BLaER1 treated with 17β-estradiol and CSF1 and Interleukin-3, amounts not matched to agents 10 nM and 100 nM (cell line): ENCODE measurements at regions not wholly inside any gene's neighbourhood (a gene's known extent, or its start where the extent isn't known, plus 50 kb on each side); places are given as distances from the start of the nearest gene placed in this dataset.

Source experiments
- H3K27ac ChIP-seq, 11 experiments: shearing (Covaris generic); formaldehyde crosslinking; 2 replicates each; pipeline ENCODE4 v1.8.1; 2022
- H3K27me3 ChIP-seq, 11 experiments: shearing (Covaris generic); formaldehyde crosslinking; 2 replicates each; pipeline ENCODE4 v1.8.1; 2022
- H3K36me3 ChIP-seq, 11 experiments: shearing (Covaris generic); formaldehyde crosslinking; 2 replicates each; pipeline ENCODE4 v1.8.1; 2022
- H3K4me1 ChIP-seq, 10 experiments: shearing (Covaris generic); formaldehyde crosslinking; 2 replicates each; pipeline ENCODE4 v1.8.1; 2022
- H3K4me2 ChIP-seq, 11 experiments: shearing (Covaris generic); formaldehyde crosslinking; 2 replicates each; pipeline ENCODE4 v1.8.1; 2022
- H3K4me3 ChIP-seq, 10 experiments: shearing (Covaris generic); formaldehyde crosslinking; 2 replicates each; pipeline ENCODE4 v1.8.1; 2022
- H3K9ac ChIP-seq, 11 experiments: shearing (Covaris generic); formaldehyde crosslinking; 2 replicates each; pipeline ENCODE4 v1.8.1; 2022
- H3K9me3 ChIP-seq, 11 experiments: shearing (Covaris generic); formaldehyde crosslinking; replicated peaks in 1 of 11; 2 replicates each; pipeline ENCODE4 v1.8.1; 2022
- H4K20me1 ChIP-seq, 11 experiments: shearing (Covaris generic); formaldehyde crosslinking; 2 replicates each; pipeline ENCODE4 v1.8.1; 2022
- Cebpa-rat ChIP-seq, 11 experiments: shearing (Covaris generic); IDR thresholded peaks; 2 replicates each; pipeline ENCODE4 v1.8.1; 2022

GRCh38 chr2:37782721-37783371 is 111.4 kb upstream of the CDC42EP3 start:
- Histone ChIP-seq H4K20me1 (no peaks in the 10 kb centered on the region), H3K4me2 (no peak overlapping the region), H3K27ac (no peak overlapping the region), H3K9me3 (peaks cover 12 to 26% (median 19%) of the 10 kb centered on the region in 11 experiments), H3K4me1 (peaks cover 0 to 16% (median 0%) of the 10 kb centered on the region in 10 experiments; a peak in 5 of 20 replicates), H3K27me3 (no peaks in the 10 kb centered on the region), H3K9ac (no peak overlapping the region), H3K4me3 (no peak overlapping the region), H3K36me3 (peaks cover 0 to 7% (median 0%) of the 10 kb centered on the region in 11 experiments; a peak in 1 of 22 replicates)
- no peak for TF ChIP-seq Cebpa-rat (IDR thresholded peaks at IDR 0.05)

DNA sequence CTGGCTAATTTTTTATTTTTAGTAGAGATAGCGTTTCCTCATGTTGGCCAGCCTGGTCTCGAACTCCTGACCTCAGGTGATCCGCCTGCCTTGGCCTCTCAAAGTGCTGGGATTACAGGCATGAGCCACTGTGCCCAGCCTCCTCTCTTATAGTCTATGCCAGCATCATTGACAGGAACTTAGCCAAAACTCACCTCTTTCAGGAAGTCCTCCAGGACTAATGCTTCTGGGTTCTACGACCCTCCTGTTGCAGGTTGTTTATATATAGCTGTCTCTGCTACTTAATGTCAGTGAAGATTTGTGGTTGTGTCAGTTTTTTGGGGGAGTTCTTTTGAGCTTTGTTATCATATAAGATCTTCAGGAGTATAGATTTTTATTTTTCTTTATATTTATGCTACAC is 112.1 kb upstream of the CDC42EP3 start:
- H3K27ac ChIP-seq, result no peak overlapping the region

GRCh38 chr2:37784071-37784758 is 112.8 kb upstream of the CDC42EP3 start:
- H3K9me3 ChIP-seq, result peaks cover 25 to 37% (median 33%) of the 10 kb centered on the region in 11 experiments
- peaks cover 0 to 16% (median 0%) of the 10 kb centered on the region in 10 experiments; a peak in 5 of 20 replicates for H3K4me1 ChIP-seq
- no peaks in the 10 kb centered on the region for H3K27me3 ChIP-seq
- no peak for TF ChIP-seq Cebpa-rat (IDR thresholded peaks at IDR 0.05)
- H3K4me3 ChIP-seq, result no peak overlapping the region
- no peak overlapping the region for H3K9ac ChIP-seq
- no peak overlapping the region for H3K4me2 ChIP-seq
- no peak overlapping the region for H3K27ac ChIP-seq
- peaks cover 0 to 7% (median 0%) of the 10 kb centered on the region in 11 experiments; a peak in 1 of 22 replicates for H3K36me3 ChIP-seq
- H4K20me1 ChIP-seq, result no peaks in the 10 kb centered on the region

More for the DNA sequence above, 112.1 kb upstream of the CDC42EP3 start:
- Histone ChIP-seq H3K4me3 (no peak overlapping the region), H3K4me2 (no peak overlapping the region), H3K4me1 (peaks cover 0 to 16% (median 0%) of the 10 kb centered on the region in 10 experiments; a peak in 5 of 20 replicates), H4K20me1 (no peaks in the 10 kb centered on the region), H3K27me3 (no peaks in the 10 kb centered on the region), H3K36me3 (peaks cover 0 to 7% (median 0%) of the 10 kb centered on the region in 11 experiments; a peak in 1 of 22 replicates), H3K9me3 (peaks cover 19 to 31% (median 26%) of the 10 kb centered on the region in 11 experiments), H3K9ac (no peak overlapping the region)
- TF ChIP-seq Cebpa-rat (IDR thresholded peaks at IDR 0.05), result no peak

- Histone ChIP-seq H3K4me1 (peaks cover 0 to 13% (median 0%) of the 10 kb centered on the region in 10 experiments; a peak in 8 of 20 replicates), H3K4me3 (no peak overlapping the region), H4K20me1 (no peaks in the 10 kb centered on the region), H3K36me3 (peaks cover 0 to 7% (median 0%) of the 10 kb centered on the region in 11 experiments; a peak in 1 of 22 replicates), H3K27ac (no peak overlapping the region), H3K9me3 (peaks cover 26 to 43% (median 36%) of the 10 kb centered on the region in 11 experiments), H3K9ac (no peak overlapping the region), H3K27me3 (no peaks in the 10 kb centered on the region), H3K4me2 (no peak overlapping the region)
- TF ChIP-seq Cebpa-rat (IDR thresholded peaks at IDR 0.05), result no peak
Observed at GRCh38 chr2:37784759-37785149, 113.3 kb upstream of the CDC42EP3 start.

DNA sequence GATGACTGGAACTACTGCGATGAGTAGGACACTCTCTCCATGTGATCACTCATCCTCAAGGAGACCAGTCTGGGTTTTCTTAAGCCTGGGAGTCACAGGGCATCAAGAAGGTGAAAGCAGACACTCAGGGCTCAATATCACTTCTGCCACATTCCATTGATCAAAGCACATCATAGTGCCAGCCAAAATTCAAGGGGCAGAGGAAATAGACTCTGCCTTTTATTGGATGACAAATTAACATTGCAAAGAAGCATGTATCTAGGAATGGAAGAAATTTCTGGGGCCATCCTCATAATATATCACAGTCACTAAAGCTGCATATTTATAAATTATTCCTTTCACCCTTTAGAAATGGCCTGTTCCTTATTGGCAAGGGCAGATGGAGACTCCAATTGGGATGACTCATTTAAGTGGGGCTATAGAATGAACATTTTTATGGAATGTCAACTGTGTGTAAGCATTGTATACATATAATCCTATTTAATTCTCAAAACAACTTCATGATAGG is 114.8 kb upstream of the CDC42EP3 start:
- Histone ChIP-seq H3K4me1 (peaks cover 0 to 10% (median 0%) of the 10 kb centered on the region in 10 experiments; a peak in 6 of 20 replicates), H3K27ac (no peak overlapping the region), H3K36me3 (peaks cover 0 to 7% (median 0%) of the 10 kb centered on the region in 11 experiments; a peak in 1 of 22 replicates), H3K27me3 (no peaks in the 10 kb centered on the region), H4K20me1 (no peaks in the 10 kb centered on the region), H3K9me3 (peaks cover 26 to 43% (median 36%) of the 10 kb centered on the region in 11 experiments), H3K9ac (no peak overlapping the region), H3K4me3 (no peak overlapping the region), H3K4me2 (no peak overlapping the region)
- TF ChIP-seq Cebpa-rat (IDR thresholded peaks at IDR 0.05), result no peak

DNA sequence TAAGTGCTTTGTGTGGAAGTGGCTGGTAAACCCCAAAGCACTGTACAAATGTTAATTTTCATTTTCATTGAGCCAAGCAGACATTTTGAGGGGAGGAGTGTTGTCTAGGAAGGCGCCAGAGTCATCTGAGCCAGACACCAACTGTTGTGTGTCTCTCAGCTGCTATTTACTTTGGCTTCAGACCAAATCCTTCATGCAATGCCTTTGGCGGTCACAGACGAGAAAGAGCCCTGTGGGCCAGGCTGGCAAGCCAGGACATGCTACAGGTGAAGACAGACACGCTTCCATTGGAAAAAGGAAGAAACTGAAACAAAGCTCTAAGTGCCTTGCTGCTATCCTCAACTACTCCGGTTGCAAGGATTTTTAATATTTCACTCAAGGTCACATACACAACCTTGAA is 115.4 kb upstream of the CDC42EP3 start:
- Histone ChIP-seq H3K4me1 (peaks cover 0 to 10% (median 0%) of the 10 kb centered on the region in 10 experiments; a peak in 6 of 20 replicates), H3K4me3 (no peak overlapping the region), H3K27me3 (no peaks in the 10 kb centered on the region), H3K27ac (no peak overlapping the region), H3K4me2 (no peak overlapping the region), H3K9me3 (peaks cover 26 to 49% (median 36%) of the 10 kb centered on the region in 11 experiments), H3K36me3 (peaks cover 0 to 7% (median 0%) of the 10 kb centered on the region in 11 experiments; a peak in 1 of 22 replicates), H4K20me1 (no peaks in the 10 kb centered on the region), H3K9ac (no peak overlapping the region)
- TF ChIP-seq Cebpa-rat (IDR thresholded peaks at IDR 0.05), result no peak

DNA sequence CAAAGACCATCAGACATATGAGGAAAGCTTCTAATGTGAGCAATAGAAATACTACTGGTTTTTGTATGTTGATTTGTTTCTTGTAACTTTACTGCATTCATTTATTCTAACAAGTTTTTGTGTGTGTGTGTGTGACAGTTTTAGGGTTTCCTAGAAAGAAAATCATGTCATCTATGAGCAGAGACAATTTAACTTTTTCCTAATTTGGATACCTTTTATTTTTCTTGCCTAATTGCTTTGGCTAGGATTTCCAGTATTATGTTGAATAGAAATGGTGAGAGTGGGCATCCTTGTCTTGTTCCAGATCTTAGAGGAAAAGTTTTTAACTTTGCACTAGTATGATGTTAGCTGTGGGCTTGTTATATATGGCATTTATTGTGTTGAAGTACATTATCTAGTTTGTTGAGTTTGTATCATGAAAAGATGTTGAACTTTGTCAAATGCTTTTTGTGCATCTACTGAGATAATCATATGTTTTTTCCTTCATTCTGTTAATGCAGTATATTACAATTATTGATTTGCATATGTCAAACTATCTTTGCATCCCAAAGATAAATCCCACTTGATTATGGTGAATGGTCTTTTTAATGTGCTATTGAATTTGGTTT is 117.3 kb upstream of the CDC42EP3 start:
- H3K9me3 ChIP-seq, result peaks cover 26 to 67% (median 42%) of the 10 kb centered on the region in 11 experiments
- no peak overlapping the region; a peak in 1 of 20 replicates for H3K4me3 ChIP-seq
- no peak overlapping the region for H3K4me2 ChIP-seq
- H3K4me1 ChIP-seq, result peaks cover 0 to 10% (median 2%) of the 10 kb centered on the region in 10 experiments; a peak in 14 of 20 replicates
- no peak for TF ChIP-seq Cebpa-rat (IDR thresholded peaks at IDR 0.05)
- H3K27me3 ChIP-seq, result no peaks in the 10 kb centered on the region
- H3K9ac ChIP-seq, result no peak overlapping the region
- peaks cover 0 to 7% (median 0%) of the 10 kb centered on the region in 11 experiments; a peak in 1 of 22 replicates for H3K36me3 ChIP-seq
- no peaks in the 10 kb centered on the region for H4K20me1 ChIP-seq
- no peak overlapping the region for H3K27ac ChIP-seq

DNA sequence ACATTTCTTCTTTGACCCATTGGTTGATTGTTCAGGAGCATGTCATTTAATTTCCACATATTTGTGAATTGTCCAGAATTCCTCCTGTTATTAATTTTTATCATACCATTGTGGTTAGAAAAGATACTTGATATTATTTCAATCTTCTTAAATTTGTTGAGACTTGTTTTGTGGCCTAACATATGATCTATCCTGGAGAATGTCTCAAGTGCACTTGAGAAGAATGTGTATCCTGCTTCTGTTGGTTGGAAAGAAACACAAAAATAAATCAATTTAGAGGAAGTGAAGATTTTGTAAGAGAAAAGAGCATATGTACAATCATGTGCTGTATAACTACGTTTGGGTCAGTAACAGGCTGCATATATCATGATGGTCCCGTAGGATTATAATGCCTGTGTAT is 118.6 kb upstream of the CDC42EP3 start:
- Histone ChIP-seq H3K9me3 (peaks cover 26 to 75% (median 42%) of the 10 kb centered on the region in 11 experiments), H3K27me3 (no peaks in the 10 kb centered on the region), H3K4me3 (no peak overlapping the region), H3K4me1 (peaks cover 0 to 18% (median 9%) of the 10 kb centered on the region in 10 experiments; a peak in 16 of 20 replicates), H3K9ac (no peak overlapping the region), H3K4me2 (peak overlapping the region in 3 of 11 experiments; percentile 19 to 50 (median 28); a peak in 4 of 22 replicates), H3K36me3 (peaks cover 0 to 7% (median 0%) of the 10 kb centered on the region in 11 experiments; a peak in 1 of 22 replicates), H3K27ac (peak overlapping the region in 1 of 11 experiments; percentile 8; a peak in 4 of 22 replicates), H4K20me1 (no peaks in the 10 kb centered on the region)
- no peak for TF ChIP-seq Cebpa-rat (IDR thresholded peaks at IDR 0.05)
